ENCODE measurements at regions not wholly inside any gene's neighbourhood (a gene's known extent, or its start where the extent isn't known, plus 50 kb on each side); places are given as distances from the start of the nearest gene placed in this dataset.

- no peak for DNase-seq (ENCODE audit: low read depth)
These were observed 351.1 kb downstream of the GRXCR1 start for GRCh38 chr4:43243433-43244116.

GRCh38 chr4:43244688-43245382 lies 352.3 kb downstream of the GRXCR1 start:
- no peak for DNase-seq (ENCODE audit: low read depth)

- no peak for DNase-seq (ENCODE audit: low read depth)
These were observed 359.3 kb downstream of the GRXCR1 start for GRCh38 chr4:43251841-43252240.

GRCh38 chr4:43253541-43253940 lies 361.0 kb downstream of the GRXCR1 start:
- DNase-seq (ENCODE audit: low read depth), result no peak

- DNase-seq (ENCODE audit: low read depth), result no peak
These were observed 372.2 kb downstream of the GRXCR1 start for GRCh38 chr4:43264730-43265129.

GRCh38 chr4:43271946-43272345 lies 379.4 kb downstream of the GRXCR1 start:
- DNase-seq (ENCODE audit: low read depth), result no peak

GRCh38 chr4:43274376-43274775 lies 381.9 kb downstream of the GRXCR1 start:
- no peak for DNase-seq (ENCODE audit: low read depth)

- no peak for DNase-seq (ENCODE audit: low read depth)
These were observed 383.3 kb downstream of the GRXCR1 start for GRCh38 chr4:43275779-43276178.

GRCh38 chr4:43276321-43276720 lies 383.8 kb downstream of the GRXCR1 start:
- DNase-seq (ENCODE audit: low read depth), result no peak

- no peak for DNase-seq (ENCODE audit: low read depth)
These were observed 384.5 kb downstream of the GRXCR1 start for GRCh38 chr4:43277003-43277402.

GRCh38 chr4:43282534-43282933 lies 390.0 kb downstream of the GRXCR1 start:
- DNase-seq (ENCODE audit: low read depth), result no peak

GRCh38 chr4:43286137-43286536 lies 393.6 kb downstream of the GRXCR1 start:
- no peak for DNase-seq (ENCODE audit: low read depth)

- DNase-seq (ENCODE audit: low read depth), result no peak
These were observed 404.5 kb downstream of the GRXCR1 start for GRCh38 chr4:43296946-43297528.

GRCh38 chr4:43316813-43317212 lies 424.3 kb downstream of the GRXCR1 start:
- DNase-seq (ENCODE audit: low read depth), result no peak

GRCh38 chr4:43325220-43325967 lies 432.9 kb downstream of the GRXCR1 start:
- no peak for DNase-seq (ENCODE audit: low read depth)

- peak; percentile 30 for DNase-seq (ENCODE audit: low read depth)
These were observed 437.8 kb downstream of the GRXCR1 start for GRCh38 chr4:43330288-43330687.

- no peak for DNase-seq (ENCODE audit: low read depth)
These were observed 438.9 kb downstream of the GRXCR1 start for GRCh38 chr4:43331226-43332051.

- no peak for DNase-seq (ENCODE audit: low read depth)
These were observed 439.5 kb downstream of the GRXCR1 start for GRCh38 chr4:43332052-43332425.

- DNase-seq (ENCODE audit: low read depth), result no peak
These were observed 445.2 kb downstream of the GRXCR1 start for GRCh38 chr4:43337707-43338106.

GRCh38 chr4:43339435-43339834 lies 446.9 kb downstream of the GRXCR1 start:
- DNase-seq (ENCODE audit: low read depth), result no peak

- no peak for DNase-seq (ENCODE audit: low read depth)
These were observed 449.2 kb downstream of the GRXCR1 start for GRCh38 chr4:43341741-43342140.

GRCh38 chr4:43343298-43343697 lies 450.8 kb downstream of the GRXCR1 start:
- no peak for DNase-seq (ENCODE audit: low read depth)
